DMS79 treated with DMSO at 0.1 percent for 48 hours (cell line): ENCODE measurements at regions not wholly inside any gene's neighbourhood (a gene's known extent, or its start where the extent isn't known, plus 50 kb on each side); places are given as distances from the start of the nearest gene placed in this dataset.
"Not testable (repeated sequence)": the region's sequence is repeated elsewhere in the genome, so short reads cannot be mapped to it uniquely, and the experiment has no call there.

Experiments
- DNase-seq: peaks from one replicate; lab custom pipeline; 2025; lab: John Stamatoyannopoulos, UW

- DNase-seq: no peak
Measured at GRCh38 chr5:159588941-159589340, 258.7 kb upstream of the IL12B start.

GRCh38 chr5:159593518-159594073, 263.3 kb upstream of the IL12B start:
- DNase-seq: no peak

- DNase-seq: not testable (repeated sequence)
Measured at GRCh38 chr5:159595561-159595960, 265.3 kb upstream of the IL12B start.

GRCh38 chr5:159601216-159601615, 270.9 kb upstream of the IL12B start:
- no peak for DNase-seq

- DNase-seq: no peak
Measured at GRCh38 chr5:159602434-159602833, 272.1 kb upstream of the IL12B start.

GRCh38 chr5:159605585-159605984, 275.3 kb upstream of the IL12B start:
- DNase-seq: no peak

- DNase-seq: no peak
Measured at GRCh38 chr5:159609359-159609758, 279.1 kb upstream of the IL12B start.

- no peak for DNase-seq
Measured at GRCh38 chr5:159610966-159611579, 280.8 kb upstream of the IL12B start.

- no peak for DNase-seq
Measured at GRCh38 chr5:159616952-159617351, 286.7 kb upstream of the IL12B start.

GRCh38 chr5:159619826-159620225, 289.5 kb upstream of the IL12B start:
- DNase-seq: no peak

GRCh38 chr5:159620853-159621540, 290.7 kb upstream of the IL12B start:
- no peak for DNase-seq

GRCh38 chr5:159628703-159629102, 287.6 kb upstream of the ADRA1B start:
- no peak for DNase-seq

- DNase-seq: no peak
Measured at GRCh38 chr5:159629158-159629557, 287.1 kb upstream of the ADRA1B start.

- DNase-seq: no peak
Measured at GRCh38 chr5:159630545-159630944, 285.7 kb upstream of the ADRA1B start.

- no peak for DNase-seq
Measured at GRCh38 chr5:159631001-159631400, 285.3 kb upstream of the ADRA1B start.

GRCh38 chr5:159632866-159633265, 283.4 kb upstream of the ADRA1B start:
- no peak for DNase-seq

- no peak for DNase-seq
Measured at GRCh38 chr5:159638481-159638880, 277.8 kb upstream of the ADRA1B start.

GRCh38 chr5:159638954-159639559, 277.2 kb upstream of the ADRA1B start:
- no peak for DNase-seq

GRCh38 chr5:159639590-159639989, 276.7 kb upstream of the ADRA1B start:
- DNase-seq: no peak

- no peak for DNase-seq
Measured at GRCh38 chr5:159640446-159640845, 275.8 kb upstream of the ADRA1B start.

- DNase-seq: no peak
Measured at GRCh38 chr5:159640921-159641320, 275.4 kb upstream of the ADRA1B start.

- no peak for DNase-seq
Measured at GRCh38 chr5:159641371-159642039, 274.8 kb upstream of the ADRA1B start.

GRCh38 chr5:159642379-159642778, 273.9 kb upstream of the ADRA1B start:
- no peak for DNase-seq
